SIG-M5 treated with dmso at 0.1 percent for 504 hours (cell line): ENCODE measurements at regions not wholly inside any gene's neighbourhood (a gene's known extent, or its start where the extent isn't known, plus 50 kb on each side); places are given as distances from the start of the nearest gene placed in this dataset.

Experiments used
- DNase-seq: peaks from one replicate; lab custom pipeline; 2025; ENCODE audit not compliant: unreplicated experiment; lab: John Stamatoyannopoulos, UW

DNA sequence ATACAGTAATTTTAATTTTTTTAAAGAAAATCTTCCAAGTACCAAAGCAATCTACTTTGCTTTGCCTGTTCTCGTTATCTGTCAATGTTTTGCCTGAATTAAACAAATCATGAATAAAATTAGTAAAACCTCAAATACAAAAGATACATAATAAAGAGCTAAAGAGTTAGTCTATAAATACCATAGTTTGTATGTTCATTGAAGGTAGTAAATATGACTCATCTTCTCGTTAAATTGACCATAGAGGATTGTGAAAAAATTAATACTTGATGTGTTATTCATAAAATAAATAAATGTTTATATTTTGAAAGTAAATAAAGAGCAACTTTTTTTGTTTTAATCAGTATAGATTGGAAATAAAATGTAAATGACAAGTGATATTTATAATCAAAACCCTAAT, 246.5 kb upstream of the PLSCR5 start:
- DNase-seq = no peak

DNA sequence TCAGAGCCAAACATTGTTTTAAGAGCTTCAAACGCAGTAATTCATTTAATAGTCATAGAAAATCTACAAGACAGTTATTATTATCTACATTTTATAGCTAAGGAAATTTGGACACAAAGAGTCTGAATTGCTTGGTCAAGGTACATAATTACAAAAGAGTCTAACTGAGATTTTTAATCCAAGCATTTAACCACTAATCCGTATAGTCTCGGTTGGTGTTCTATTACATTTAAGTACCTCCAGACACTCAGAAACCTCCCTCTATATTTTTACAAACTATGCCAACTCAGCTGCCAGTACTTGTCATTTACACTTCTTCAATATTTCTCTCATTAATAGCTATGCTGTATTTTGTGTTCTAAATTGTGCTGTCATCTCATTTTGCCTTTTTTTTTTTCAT, 240.2 kb upstream of the PLSCR5 start:
- no peak for DNase-seq

- no peak for DNase-seq
Measured at GRCh38 chr3:146843476-146843875, 238.3 kb upstream of the PLSCR5 start.

GRCh38 chr3:146839727-146840375, 234.7 kb upstream of the PLSCR5 start:
- no peak for DNase-seq

GRCh38 chr3:146838221-146838620, 233.1 kb upstream of the PLSCR5 start:
- no peak for DNase-seq

- no peak for DNase-seq
Measured at GRCh38 chr3:146834917-146835316, 229.8 kb upstream of the PLSCR5 start.

DNA sequence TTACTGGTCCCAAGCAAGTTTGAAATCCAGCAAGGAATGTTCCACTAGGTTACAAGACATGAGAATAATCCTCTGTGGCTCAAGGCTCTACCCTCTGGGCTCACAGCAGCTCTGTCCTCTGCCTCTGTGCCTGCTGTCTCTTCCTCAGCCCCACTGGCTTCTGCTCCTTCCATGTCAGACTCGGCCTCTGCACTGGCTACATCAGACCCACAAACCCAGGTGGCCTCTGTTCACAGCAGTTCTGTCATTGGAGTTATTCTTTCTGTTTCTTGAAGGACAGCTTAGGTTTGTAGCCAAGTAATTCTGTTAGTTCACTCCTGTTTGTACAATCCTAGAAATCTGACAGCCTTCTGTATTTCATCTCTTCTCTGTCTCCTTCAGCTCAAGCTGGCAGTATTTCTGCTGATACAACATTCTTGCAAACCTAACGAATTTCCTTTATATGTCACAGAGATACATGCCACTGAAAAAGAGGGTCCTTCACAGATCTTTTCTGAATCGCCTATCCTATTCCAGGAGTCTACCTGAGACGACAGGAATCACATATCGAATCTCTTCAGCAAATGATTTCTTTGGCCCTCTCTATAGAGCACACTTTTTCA, 227.8 kb upstream of the PLSCR5 start:
- DNase-seq = no peak

DNA sequence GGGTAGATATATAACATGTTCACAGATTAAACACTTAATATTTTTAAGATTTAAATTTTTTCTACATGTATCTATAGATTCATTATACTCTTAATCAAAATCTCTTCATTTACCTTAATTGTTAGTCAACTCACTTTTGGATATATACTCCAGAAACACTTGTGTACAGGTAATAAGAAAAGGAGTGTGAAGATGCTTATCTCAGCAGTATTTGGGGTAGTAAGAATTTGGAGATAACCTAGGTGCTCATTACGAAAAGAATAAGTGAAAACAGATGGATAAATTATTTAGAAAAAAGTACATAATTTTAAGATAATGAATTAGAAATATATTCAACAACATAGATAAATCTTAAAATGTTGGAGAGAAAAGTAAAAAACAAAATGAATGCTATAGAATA, 226.5 kb upstream of the PLSCR5 start:
- DNase-seq = no peak

GRCh38 chr3:146830231-146830630, 225.1 kb upstream of the PLSCR5 start:
- DNase-seq = no peak

DNA sequence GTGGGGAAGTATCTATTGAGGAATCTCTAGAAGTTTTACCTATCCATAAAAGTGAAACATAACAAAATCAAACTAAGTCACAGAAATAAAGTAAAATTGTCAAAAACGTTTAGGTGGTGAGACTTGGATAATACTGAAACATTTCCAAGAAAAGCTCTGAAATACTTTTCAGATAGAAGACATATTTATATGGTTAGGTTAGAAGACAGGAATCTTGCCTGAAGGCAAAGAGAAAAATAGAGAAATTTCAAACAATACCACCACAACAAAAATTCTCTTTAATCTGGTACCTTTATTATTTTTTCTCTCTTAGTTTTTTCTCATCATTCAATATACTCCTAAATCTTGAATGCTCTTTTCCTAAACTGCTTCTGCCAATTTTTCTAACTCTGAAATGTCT, 222.7 kb upstream of the PLSCR5 start:
- no peak for DNase-seq

GRCh38 chr3:146823622-146824021, 218.5 kb upstream of the PLSCR5 start:
- DNase-seq = no peak

- DNase-seq = no peak
Measured at GRCh38 chr3:146818866-146819265, 213.7 kb upstream of the PLSCR5 start.

- DNase-seq = no peak
Measured at GRCh38 chr3:146818301-146818700, 213.2 kb upstream of the PLSCR5 start.

DNA sequence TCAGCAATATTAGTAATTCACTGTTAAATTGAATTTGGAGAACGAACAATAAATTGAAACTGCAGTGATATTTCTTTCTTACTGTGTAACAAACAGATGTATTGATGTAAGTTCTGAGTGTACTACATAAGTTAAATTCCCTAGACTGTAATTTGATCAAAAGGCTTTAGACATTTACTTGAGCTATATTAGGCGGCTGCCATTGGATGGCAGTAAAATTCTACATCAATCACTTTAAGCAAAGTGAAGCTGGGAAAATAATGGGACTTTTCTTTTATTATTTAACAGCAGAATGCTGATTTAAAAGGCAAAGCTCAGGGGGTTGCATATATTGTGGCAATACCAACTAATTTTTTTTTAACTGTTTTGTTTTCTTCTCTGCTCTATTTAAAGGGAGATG, 212.6 kb upstream of the PLSCR5 start:
- DNase-seq = no peak

DNA sequence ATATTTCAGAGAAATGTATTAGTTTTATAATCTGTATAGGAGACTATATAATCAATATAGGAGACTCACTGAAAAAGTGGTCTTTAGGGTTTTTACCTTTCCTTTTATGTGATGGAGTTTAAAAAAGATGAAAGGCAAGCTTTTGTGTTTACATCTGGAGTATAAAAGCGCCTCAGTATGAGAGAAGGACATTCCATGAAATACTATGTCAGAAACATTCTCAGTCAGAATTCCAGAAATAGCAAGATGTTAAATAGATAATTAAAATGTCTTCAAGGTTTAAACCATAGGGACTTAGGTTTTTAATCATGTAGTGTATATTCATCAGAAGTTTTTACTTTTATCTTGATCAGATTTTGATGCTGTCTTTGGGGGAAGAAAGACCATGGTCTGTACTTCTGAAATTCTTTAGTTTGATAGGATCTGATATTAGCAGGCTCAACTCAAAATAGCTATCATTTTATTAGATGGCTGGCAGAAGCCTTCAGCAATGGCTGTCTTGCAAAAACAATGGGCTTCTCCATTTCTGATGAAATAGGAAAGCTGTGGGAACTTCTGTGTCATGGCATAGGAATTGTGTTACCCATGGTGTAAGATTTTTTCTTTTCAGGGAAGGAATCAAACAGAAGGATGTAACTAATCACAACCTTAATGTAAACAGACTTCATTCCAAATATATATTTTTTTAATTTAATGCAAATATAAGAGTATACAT, 209.6 kb upstream of the PLSCR5 start:
- DNase-seq = no peak

- DNase-seq = no peak
Measured at GRCh38 chr3:146813496-146813895, 208.3 kb upstream of the PLSCR5 start.

DNA sequence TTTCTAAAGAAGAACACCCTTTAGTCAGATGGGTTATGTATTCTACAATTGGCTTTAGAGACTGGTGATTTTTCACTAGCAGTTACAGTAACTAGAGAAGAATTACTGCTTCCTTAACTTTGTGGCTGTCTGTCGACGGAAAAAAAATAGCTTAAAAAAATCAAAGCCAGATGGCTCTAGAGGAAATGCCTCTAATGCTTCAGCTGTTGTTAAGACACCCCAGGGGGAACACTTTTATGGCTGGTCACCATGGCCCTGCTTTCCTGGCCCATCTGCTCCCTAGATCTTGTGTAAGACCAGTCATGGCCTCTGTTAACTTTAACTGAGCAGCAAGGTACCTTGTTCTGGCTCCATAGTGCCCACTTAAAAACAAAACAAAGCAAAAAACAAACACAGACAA, 198.6 kb upstream of the PLSCR5 start:
- no peak for DNase-seq

GRCh38 chr3:146801492-146801891, 196.3 kb upstream of the PLSCR5 start:
- no peak for DNase-seq

DNA sequence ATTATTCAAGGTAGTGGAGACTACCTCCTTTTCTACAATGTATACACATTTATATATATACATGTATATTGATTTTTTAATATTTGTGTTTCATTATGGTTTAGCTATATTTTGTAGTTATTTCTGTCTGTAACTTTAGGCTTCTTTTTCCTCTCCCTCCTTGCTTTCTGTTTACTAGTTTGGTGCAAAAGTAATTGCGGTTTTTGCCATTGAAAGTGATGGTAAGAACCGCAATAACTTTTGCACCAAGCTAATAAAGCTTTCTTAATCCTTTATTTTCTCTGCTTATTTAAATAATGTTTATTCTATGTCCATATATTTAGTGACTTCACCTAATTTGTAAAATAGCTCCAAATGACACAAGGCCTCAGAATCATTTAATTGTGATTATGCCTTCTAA, 195.3 kb upstream of the PLSCR5 start:
- DNase-seq = no peak

- DNase-seq = no peak
Measured at GRCh38 chr3:146796078-146796477, 190.9 kb upstream of the PLSCR5 start.

DNA sequence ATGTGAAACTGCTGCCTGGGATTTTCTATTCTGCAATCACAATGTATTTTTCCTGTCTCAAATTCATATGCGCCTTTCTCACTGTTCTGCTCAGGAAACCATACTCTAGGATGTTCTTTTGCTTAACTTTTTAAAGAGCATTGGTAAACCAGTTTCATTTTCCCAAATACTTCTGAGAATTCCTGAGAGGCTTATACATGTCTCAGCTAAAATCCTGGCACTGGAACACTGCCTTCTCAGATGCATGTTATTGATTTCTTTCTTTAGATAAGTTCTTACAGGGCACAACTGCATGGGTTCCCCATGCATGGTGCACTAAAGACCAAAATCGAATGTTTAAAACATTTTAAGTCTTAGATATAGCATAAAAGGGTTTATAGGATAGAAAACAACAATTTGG, 178.3 kb upstream of the PLSCR5 start:
- DNase-seq = no peak

GRCh38 chr3:146781606-146782005, 176.5 kb upstream of the PLSCR5 start:
- DNase-seq = no peak

GRCh38 chr3:146781059-146781458, 175.9 kb upstream of the PLSCR5 start:
- DNase-seq = no peak
